ENCODE measurements at regions not wholly inside any gene's neighbourhood (a gene's known extent, or its start where the extent isn't known, plus 50 kb on each side); places are given as distances from the start of the nearest gene placed in this dataset.

DNA sequence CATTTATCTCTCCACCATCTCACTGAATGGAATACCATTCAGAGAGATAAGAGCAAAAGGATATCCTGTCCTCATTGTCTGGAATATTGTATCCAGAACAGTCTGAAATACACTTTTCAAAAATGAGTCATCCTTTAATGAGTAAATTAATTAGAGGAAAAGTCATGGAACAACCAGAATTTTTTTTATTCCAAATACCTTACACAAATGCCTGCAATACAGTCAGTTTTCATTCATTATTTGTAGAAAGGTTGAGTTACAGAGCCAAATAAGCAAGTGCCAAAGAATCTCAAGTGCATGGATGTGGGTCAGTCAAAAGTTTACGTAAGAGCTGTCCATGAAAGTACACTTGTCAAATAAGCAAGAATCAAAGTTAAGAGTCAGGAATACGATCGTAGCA lies 482.6 kb downstream of the IPMK start:
- TF ChIP-seq CTCF (IDR thresholded peaks at IDR 0.05) (no peak), EZH2 (IDR thresholded peaks at IDR 0.05; ENCODE audit: borderline replicate concordance, insufficient read depth, low read depth, low read length, poor library complexity, severe bottlenecking) (no peak)
